DOHH2 (cell line): ENCODE measurements at regions not wholly inside any gene's neighbourhood (a gene's known extent, or its start where the extent isn't known, plus 50 kb on each side); places are given as distances from the start of the nearest gene placed in this dataset.

Experiments used
- H3F3A ChIP-seq: fragments of 200-600 bp; sonication (generic), shearing (Covaris generic); 2 replicates; pipeline ENCODE4 v1.6.0; 2016; ENCODE audit warnings: antibody characterized with exemption, mild to moderate bottlenecking; ENCODE audit not compliant: control insufficient read depth, insufficient read depth
- H3K27ac ChIP-seq: fragments of 200-600 bp; sonication (generic); 2 replicates; pipeline ENCODE4 v1.5.1; 2014; ENCODE audit warnings: low read depth, mild to moderate bottlenecking, low read length, moderate library complexity
- H3K27me3 ChIP-seq: fragments of 200-600 bp; sonication (generic); 2 replicates; pipeline ENCODE4 v1.6.1; 2014; ENCODE audit warnings: mild to moderate bottlenecking, low read length, mixed read lengths; ENCODE audit not compliant: control insufficient read depth
- H3K36me3 ChIP-seq: fragments of 200-600 bp; sonication (generic); 2 replicates; pipeline ENCODE4 v1.6.1; 2014; ENCODE audit warnings: mild to moderate bottlenecking, low read length, moderate library complexity, mixed read lengths; ENCODE audit not compliant: control insufficient read depth
- H3K4me1 ChIP-seq: fragments of 200-600 bp; sonication (generic); 2 replicates; pipeline ENCODE4 v1.6.1; 2014; ENCODE audit warnings: mild to moderate bottlenecking, low read length, mixed read lengths; ENCODE audit not compliant: control insufficient read depth
- H3K4me2 ChIP-seq: fragments of 200-600 bp; sonication (generic); 2 replicates; pipeline ENCODE4 v1.6.0; 2014; ENCODE audit warnings: mild to moderate bottlenecking, low read length, moderate library complexity
- H3K4me3 ChIP-seq: fragments of 200-600 bp; sonication (generic); 2 replicates; pipeline ENCODE4 v1.5.1; 2014; ENCODE audit warnings: mild to moderate bottlenecking, low read length, mixed read lengths
- H3K79me2 ChIP-seq: fragments of 200-600 bp; sonication (generic); 2 replicates; pipeline ENCODE4 v1.6.1; 2014; ENCODE audit warnings: mild to moderate bottlenecking, low read length, mixed read lengths; ENCODE audit not compliant: control insufficient read depth
- H3K9me2 ChIP-seq: fragments of 200-600 bp; sonication (generic); replicated peaks from 2 replicates; pipeline ENCODE4 v1.6.1; 2014; ENCODE audit warnings: mild to moderate bottlenecking, low read length, mixed read lengths; ENCODE audit not compliant: control insufficient read depth
- H3K9me3 ChIP-seq: fragments of 200-600 bp; sonication (generic); 2 replicates; pipeline ENCODE4 v1.6.1; 2014; ENCODE audit warnings: antibody characterized with exemption, low read length, mixed read lengths; ENCODE audit not compliant: control insufficient read depth, insufficient read depth
- H4K20me1 ChIP-seq: fragments of 200-600 bp; sonication (generic); 2 replicates; pipeline ENCODE4 v1.6.0; 2014; ENCODE audit warnings: low read depth, mild to moderate bottlenecking, antibody characterized with exemption, low read length, moderate library complexity; ENCODE audit not compliant: control insufficient read depth, insufficient read depth
- CTCF ChIP-seq: fragments of 200-600 bp; sonication (generic); IDR thresholded peaks from one replicate; pipeline ENCODE4 v1.5.1; 2014; ENCODE audit warnings: antibody characterized with exemption, mild to moderate bottlenecking, low read depth, low read length; ENCODE audit not compliant: poor library complexity, severe bottlenecking
- EZH2phosphoT487 ChIP-seq: fragments of 200-600 bp; sonication (generic); IDR thresholded peaks from 2 replicates; pipeline ENCODE4 v1.6.1; 2017; ENCODE audit warnings: borderline replicate concordance, mild to moderate bottlenecking, antibody characterized with exemption, low read length, moderate library complexity, mixed read lengths

- TF ChIP-seq CTCF: no peak
- no peak for TF ChIP-seq EZH2phosphoT487
- Histone ChIP-seq H3K4me1 (no peaks in the 10 kb centered on the region), H4K20me1 (no peaks in the 10 kb centered on the region), H3K36me3 (no peaks in the 10 kb centered on the region), H3K4me2 (no peak overlapping the region), H3K4me3 (no peak overlapping the region), H3K27me3 (no peaks in the 10 kb centered on the region), H3K27ac (no peak overlapping the region), H3K9me3 (no peaks in the 10 kb centered on the region), H3K79me2 (no peaks in the 10 kb centered on the region), H3F3A (no peaks in the 10 kb centered on the region), H3K9me2 (no peaks in the 10 kb centered on the region)
Measured at GRCh38 chr6:152811785-152812184, 61.2 kb downstream of the VIP start.

- Histone ChIP-seq H3K4me2 (no peak overlapping the region), H3K27ac (no peak overlapping the region), H4K20me1 (no peaks in the 10 kb centered on the region), H3F3A (no peaks in the 10 kb centered on the region), H3K9me2 (no peaks in the 10 kb centered on the region), H3K27me3 (no peaks in the 10 kb centered on the region), H3K4me1 (no peaks in the 10 kb centered on the region), H3K36me3 (no peaks in the 10 kb centered on the region), H3K4me3 (no peak overlapping the region), H3K79me2 (no peaks in the 10 kb centered on the region), H3K9me3 (no peaks in the 10 kb centered on the region)
- TF ChIP-seq CTCF: no peak
- TF ChIP-seq EZH2phosphoT487: no peak
Measured at GRCh38 chr6:152815230-152815872, 64.8 kb downstream of the VIP start.

- no peaks in the 10 kb centered on the region for H3K36me3 ChIP-seq
- H3K4me2 ChIP-seq: no peak overlapping the region
- H3K79me2 ChIP-seq: no peaks in the 10 kb centered on the region
- H3K27ac ChIP-seq: no peak overlapping the region
- no peaks in the 10 kb centered on the region for H3K27me3 ChIP-seq
- TF ChIP-seq CTCF: no peak
- TF ChIP-seq EZH2phosphoT487: no peak
- H3K9me2 ChIP-seq: no peaks in the 10 kb centered on the region
- no peaks in the 10 kb centered on the region for H3K9me3 ChIP-seq
- H3K4me3 ChIP-seq: no peak overlapping the region
- no peaks in the 10 kb centered on the region for H4K20me1 ChIP-seq
- no peaks in the 10 kb centered on the region for H3F3A ChIP-seq
- H3K4me1 ChIP-seq: no peaks in the 10 kb centered on the region
Measured at GRCh38 chr6:152816055-152816454, 65.5 kb downstream of the VIP start.
